Glutamatergic neuron (in vitro differentiated cells): ENCODE measurements at regions not wholly inside any gene's neighbourhood (a gene's known extent, or its start where the extent isn't known, plus 50 kb on each side); places are given as distances from the start of the nearest gene placed in this dataset.

ENCODE experiments used
- DNase-seq: peaks from one replicate; pipeline ENCODE4 v3.0.0; 2022
- H3K27ac Mint-ChIP-seq: one replicate; pipeline ENCODE4 v1.8.0; 2020; ENCODE audit warnings: mild to moderate bottlenecking, mixed read lengths, inconsistent platforms; ENCODE audit not compliant: unreplicated experiment
- H3K27me3 Mint-ChIP-seq: one replicate; pipeline ENCODE4 v1.8.0; 2020; ENCODE audit warnings: mild to moderate bottlenecking, moderate library complexity, mixed read lengths, inconsistent platforms; ENCODE audit not compliant: unreplicated experiment
- H3K36me3 Mint-ChIP-seq: one replicate; pipeline ENCODE4 v1.8.0; 2020; ENCODE audit warnings: mild to moderate bottlenecking, mixed read lengths, inconsistent platforms; ENCODE audit not compliant: unreplicated experiment
- H3K4me1 Mint-ChIP-seq: one replicate; pipeline ENCODE4 v1.8.0; 2020; ENCODE audit warnings: mild to moderate bottlenecking, low read depth, mixed read lengths, inconsistent platforms; ENCODE audit not compliant: unreplicated experiment
- H3K4me3 Mint-ChIP-seq: one replicate; pipeline ENCODE4 v1.8.0; 2020; ENCODE audit warnings: mild to moderate bottlenecking, mixed read lengths, inconsistent platforms; ENCODE audit not compliant: unreplicated experiment
- H3K9me3 Mint-ChIP-seq: one replicate; pipeline ENCODE4 v1.8.0; 2020; ENCODE audit warnings: mild to moderate bottlenecking, moderate library complexity, mixed read lengths, inconsistent platforms; ENCODE audit not compliant: unreplicated experiment
- CTCF ChIP-seq: fragments of 200-600 bp; sonication (generic); IDR thresholded peaks from one replicate; pipeline ENCODE4 v1.5.0; 2021; ENCODE audit not compliant: partially characterized antibody, unreplicated experiment

GRCh38 chr17:72390675-72391508 lies 270.1 kb downstream of the SOX9 start:
- peaks cover 5% of the 10 kb centered on the region for H3K27me3 Mint-ChIP-seq
- no peaks in the 10 kb centered on the region for H3K36me3 Mint-ChIP-seq
- no peak overlapping the region for H3K4me3 Mint-ChIP-seq

GRCh38 chr17:72392056-72393010 lies 271.5 kb downstream of the SOX9 start:
- no peak for TF ChIP-seq CTCF
- Mint-ChIP-seq H3K36me3 (no peaks in the 10 kb centered on the region), H3K4me3 (no peak overlapping the region), H3K9me3 (peaks cover 3% of the 10 kb centered on the region), H3K4me1 (peaks cover 4% of the 10 kb centered on the region), H3K27me3 (peaks cover 6% of the 10 kb centered on the region), H3K27ac (no peak overlapping the region)
- no peak for DNase-seq

More at GRCh38 chr17:72390675-72391508, 270.1 kb downstream of the SOX9 start:
- H3K4me1 Mint-ChIP-seq, result peaks cover 9% of the 10 kb centered on the region
- no peak for TF ChIP-seq CTCF
- no peak for DNase-seq
- H3K27ac Mint-ChIP-seq, result no peak overlapping the region
- H3K9me3 Mint-ChIP-seq, result peaks cover 4% of the 10 kb centered on the region

GRCh38 chr17:72393553-72393952 lies 272.7 kb downstream of the SOX9 start:
- Mint-ChIP-seq H3K9me3 (peaks cover 3% of the 10 kb centered on the region), H3K27me3 (peaks cover 5% of the 10 kb centered on the region), H3K36me3 (no peaks in the 10 kb centered on the region), H3K4me3 (no peak overlapping the region), H3K4me1 (peaks cover 4% of the 10 kb centered on the region), H3K27ac (no peak overlapping the region)
- no peak for TF ChIP-seq CTCF
- DNase-seq, result no peak

GRCh38 chr17:72394531-72394930 lies 273.7 kb downstream of the SOX9 start:
- Mint-ChIP-seq H3K4me3 (no peak overlapping the region), H3K4me1 (peaks cover 4% of the 10 kb centered on the region), H3K9me3 (peaks cover 3% of the 10 kb centered on the region)

More at GRCh38 chr17:72394531-72394930, 273.7 kb downstream of the SOX9 start:
- no peaks in the 10 kb centered on the region for H3K36me3 Mint-ChIP-seq
- no peak for DNase-seq
- no peak for TF ChIP-seq CTCF
- H3K27me3 Mint-ChIP-seq, result peaks cover 5% of the 10 kb centered on the region
- H3K27ac Mint-ChIP-seq, result no peak overlapping the region
